GM12872 (cell line): ENCODE measurements at regions not wholly inside any gene's neighbourhood (a gene's known extent, or its start where the extent isn't known, plus 50 kb on each side); places are given as distances from the start of the nearest gene placed in this dataset.

Source experiments
- CTCF ChIP-seq: IDR thresholded peaks from 3 replicates; pipeline ENCODE4 v1.5.1; 2011; ENCODE audit warnings: low read depth, mild to moderate bottlenecking, low read length, moderate library complexity; ENCODE audit not compliant: insufficient read depth

DNA sequence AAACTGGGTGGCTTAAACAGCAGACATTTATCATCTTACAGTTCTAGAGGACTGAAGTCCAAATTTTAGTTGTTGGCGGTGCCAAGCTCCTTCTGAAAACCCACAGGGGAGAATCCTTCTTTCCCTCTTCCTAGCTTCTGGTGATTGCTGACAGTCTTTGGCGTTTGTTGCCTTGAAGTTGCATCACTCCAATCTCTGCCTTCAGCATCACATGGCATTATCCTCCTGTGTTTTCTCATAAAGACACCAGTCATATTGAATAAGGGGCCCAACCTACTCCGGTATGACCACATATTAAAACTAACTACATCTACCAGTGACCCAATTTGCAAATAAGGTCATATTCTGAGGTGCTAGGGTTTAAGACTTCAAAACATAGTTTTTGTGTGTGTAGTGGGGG is 472.1 kb upstream of the IGFBP3 start:
- TF ChIP-seq CTCF: no peak

- TF ChIP-seq CTCF: no peak
Measured at GRCh38 chr7:46391231-46392201, 470.4 kb upstream of the IGFBP3 start.

DNA sequence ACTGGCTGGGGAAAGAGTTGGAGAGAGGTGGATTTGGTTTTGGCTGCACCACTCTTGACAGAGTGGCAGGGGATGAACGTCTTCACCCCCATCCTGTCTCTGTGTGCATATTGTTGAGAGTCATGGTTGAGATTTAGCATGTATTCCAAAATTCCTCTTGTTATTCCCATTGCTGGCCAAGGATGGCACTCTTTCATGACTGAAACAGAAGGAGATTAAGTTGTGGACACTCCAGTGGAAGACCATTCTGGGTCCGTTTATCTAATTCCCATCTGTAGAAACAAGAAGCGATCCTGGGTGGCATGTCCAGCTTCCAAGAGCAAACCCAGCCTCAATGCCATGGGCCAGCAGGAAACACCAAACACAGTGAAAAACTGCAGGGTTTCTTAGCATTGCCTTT is 469.0 kb upstream of the IGFBP3 start:
- no peak for TF ChIP-seq CTCF

GRCh38 chr7:46389146-46389545 is 468.1 kb upstream of the IGFBP3 start:
- no peak for TF ChIP-seq CTCF

- no peak for TF ChIP-seq CTCF
Measured at GRCh38 chr7:46387646-46388045, 466.6 kb upstream of the IGFBP3 start.

GRCh38 chr7:46386428-46387399 is 465.6 kb upstream of the IGFBP3 start:
- TF ChIP-seq CTCF: no peak
